ENCODE measurements at regions not wholly inside any gene's neighbourhood (a gene's known extent, or its start where the extent isn't known, plus 50 kb on each side); places are given as distances from the start of the nearest gene placed in this dataset.

DNA sequence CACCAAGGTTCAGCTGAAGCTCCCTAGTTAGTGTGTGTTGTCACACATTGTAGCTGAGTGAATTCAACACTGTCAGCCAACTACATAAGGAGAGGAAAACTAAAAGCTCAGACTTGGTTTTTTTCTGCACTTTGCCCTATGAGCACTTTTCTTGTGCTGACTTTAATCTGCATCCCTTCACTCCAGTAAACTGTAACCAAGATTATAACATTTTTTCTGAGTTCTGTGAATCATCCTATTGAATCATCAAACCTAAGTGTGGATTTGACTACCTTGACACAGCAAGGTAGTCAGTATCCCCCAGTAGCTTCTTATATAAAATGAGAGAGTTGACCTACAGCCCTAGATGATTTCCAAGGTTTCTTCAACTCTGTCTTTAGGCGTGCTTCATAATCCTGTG lies 325.0 kb downstream of the AGTPBP1 start:
- no peak for TF ChIP-seq ZNF274 (IDR thresholded peaks at IDR 0.05; ENCODE audit: low read depth, low read length)
- TF ChIP-seq YY1 (IDR thresholded peaks at IDR 0.05; ENCODE audit: insufficient read depth, insufficient read length) = no peak
- no peak for TF ChIP-seq SUZ12 (IDR thresholded peaks at IDR 0.05; ENCODE audit: extremely low read depth, insufficient read depth, insufficient read length)

All from NT2/D1 (cell line).